Retinal pigment epithelial cell (primary cell): ENCODE measurements at regions not wholly inside any gene's neighbourhood (a gene's known extent, or its start where the extent isn't known, plus 50 kb on each side); places are given as distances from the start of the nearest gene placed in this dataset.

Source experiments
- DNase-seq: peaks from one replicate; pipeline ENCODE4 v3.0.0-alpha.2; 2010; ENCODE audit warnings: low read depth
- H3K4me3 ChIP-seq: 2 replicates; pipeline ENCODE4 v1.5.1; 2011; ENCODE audit warnings: mild to moderate bottlenecking, low read length, control low read depth, moderate library complexity
- CTCF ChIP-seq: conservative IDR thresholded peaks from 2 replicates; pipeline ENCODE4 v1.5.1; 2011; ENCODE audit warnings: low read depth, low read length, control low read depth, inconsistent platforms

- peak; percentile 4 for TF ChIP-seq CTCF
- DNase-seq: no peak
- no peak overlapping the region for H3K4me3 ChIP-seq
These were observed 585.6 kb downstream of the DHX35 start for GRCh38 chr20:39547546-39548408.

- TF ChIP-seq CTCF: no peak
- no peak for DNase-seq
- H3K4me3 ChIP-seq: no peak overlapping the region
These were observed 579.1 kb downstream of the DHX35 start for GRCh38 chr20:39541136-39541803.

GRCh38 chr20:39538317-39538716 is 576.2 kb downstream of the DHX35 start:
- TF ChIP-seq CTCF: no peak
- no peak overlapping the region for H3K4me3 ChIP-seq
- no peak for DNase-seq

GRCh38 chr20:39535301-39535700 is 573.2 kb downstream of the DHX35 start:
- no peak for TF ChIP-seq CTCF
- no peak for DNase-seq
- no peak overlapping the region for H3K4me3 ChIP-seq

- TF ChIP-seq CTCF: no peak
- DNase-seq: no peak
- H3K4me3 ChIP-seq: no peak overlapping the region
These were observed 572.7 kb downstream of the DHX35 start for GRCh38 chr20:39534846-39535245.

GRCh38 chr20:39533858-39534257 is 571.7 kb downstream of the DHX35 start:
- no peak for DNase-seq
- no peak overlapping the region for H3K4me3 ChIP-seq
- TF ChIP-seq CTCF: no peak

- no peak for DNase-seq
- no peak for TF ChIP-seq CTCF
- H3K4me3 ChIP-seq: no peak overlapping the region
These were observed 570.1 kb downstream of the DHX35 start for GRCh38 chr20:39532205-39532604.
